ENCODE measurements at regions not wholly inside any gene's neighbourhood (a gene's known extent, or its start where the extent isn't known, plus 50 kb on each side); places are given as distances from the start of the nearest gene placed in this dataset.
"Not testable (repeated sequence)": the region's sequence is repeated elsewhere in the genome, so short reads cannot be mapped to it uniquely, and the experiment has no call there.

DNA sequence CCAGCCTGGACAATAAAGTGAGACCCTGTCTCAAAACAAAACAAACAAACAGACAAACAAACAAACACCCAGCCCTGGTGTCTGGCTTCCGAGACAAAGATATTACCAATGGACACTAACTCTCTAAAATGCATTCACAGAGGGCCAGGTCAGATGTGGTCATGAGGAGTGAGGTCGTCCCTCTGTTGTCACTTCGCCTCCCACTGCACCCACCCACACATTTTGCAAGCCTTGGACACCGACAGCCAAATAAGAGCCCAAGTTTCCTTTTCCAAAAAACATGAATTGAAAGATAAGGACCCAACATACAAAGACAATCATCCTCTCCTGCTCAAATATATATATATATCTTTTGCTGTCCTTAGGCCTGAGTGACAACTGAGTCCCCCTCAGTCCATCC lies 319.9 kb downstream of the TSN start:
- no peak for DNase-seq

DNA sequence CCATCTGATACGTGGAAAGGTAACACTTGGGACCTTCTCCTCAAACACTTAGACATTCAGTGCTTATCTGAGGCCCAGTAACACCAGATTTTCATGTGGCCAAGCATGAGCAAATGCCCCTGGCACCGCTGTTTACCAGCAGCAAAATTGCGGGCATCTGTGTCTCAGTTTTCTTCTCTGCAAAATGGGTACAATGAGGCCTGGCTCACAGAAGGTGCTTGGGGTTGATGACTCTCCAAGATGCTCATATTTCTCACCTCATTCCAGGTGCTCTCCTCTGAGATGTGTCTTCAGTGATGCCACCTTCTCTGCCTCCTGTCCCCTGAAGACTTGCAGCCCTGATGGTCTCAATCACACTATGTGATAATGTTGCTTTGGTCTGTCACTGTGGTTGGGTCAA lies 321.7 kb downstream of the TSN start:
- no peak for DNase-seq

DNA sequence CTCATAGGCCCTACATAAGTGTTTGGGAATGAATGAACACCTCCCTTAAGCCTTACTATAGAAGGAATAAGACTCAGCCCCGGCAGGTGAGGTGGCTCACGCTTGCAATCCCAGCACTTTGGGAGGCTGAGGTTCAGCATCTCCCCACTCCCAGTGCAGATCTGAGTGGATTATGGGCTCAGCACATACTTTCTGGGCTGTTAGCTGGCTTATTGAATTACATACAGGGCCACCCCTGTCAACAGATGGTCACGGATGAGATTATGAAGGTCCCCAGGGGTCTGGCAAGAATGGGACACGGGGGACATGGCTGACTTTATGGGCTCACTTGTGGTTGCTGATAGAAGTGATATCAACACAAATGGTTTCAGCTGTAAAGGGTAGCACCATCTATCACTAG lies 322.3 kb downstream of the TSN start:
- no peak for DNase-seq

DNA sequence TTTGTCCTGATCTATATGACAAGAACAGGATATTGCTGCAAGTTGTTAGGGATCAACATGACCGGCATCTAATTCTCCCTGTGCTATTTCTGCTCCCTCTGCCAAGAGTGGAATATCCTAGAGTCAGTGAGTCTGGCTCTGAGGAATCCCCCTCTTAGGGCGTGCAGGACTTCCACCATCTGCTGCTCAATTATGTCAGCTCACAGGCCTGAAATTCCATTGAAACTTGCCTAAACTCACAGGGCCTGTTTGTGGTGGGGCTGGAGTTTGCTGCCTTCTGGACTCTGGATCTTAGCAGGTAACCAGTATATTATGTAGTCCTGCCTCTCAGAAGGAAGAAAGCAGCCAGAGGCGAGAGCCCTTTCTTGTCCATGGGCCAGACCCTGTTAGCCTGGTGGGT lies 323.0 kb downstream of the TSN start:
- DNase-seq = no peak

DNA sequence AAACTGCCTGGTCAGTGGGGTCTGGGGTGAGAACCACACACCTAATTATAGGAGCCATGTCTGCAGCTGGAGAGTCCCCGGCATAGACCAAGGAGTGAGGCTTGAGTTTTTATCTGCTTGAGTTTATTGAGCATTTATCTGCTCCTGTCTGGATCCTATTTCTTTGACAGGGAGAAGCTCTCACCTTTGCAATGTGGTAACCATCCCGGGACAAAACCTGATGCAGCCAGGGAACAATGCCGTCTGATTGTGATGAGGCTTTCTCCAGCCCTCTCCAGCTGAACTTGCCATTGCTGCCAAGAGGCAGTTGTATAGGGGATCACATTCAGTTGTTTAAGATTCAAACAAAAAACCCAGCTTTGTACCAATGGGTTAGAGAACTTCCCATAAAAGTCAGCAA lies 324.4 kb downstream of the TSN start:
- DNase-seq = no peak

DNA sequence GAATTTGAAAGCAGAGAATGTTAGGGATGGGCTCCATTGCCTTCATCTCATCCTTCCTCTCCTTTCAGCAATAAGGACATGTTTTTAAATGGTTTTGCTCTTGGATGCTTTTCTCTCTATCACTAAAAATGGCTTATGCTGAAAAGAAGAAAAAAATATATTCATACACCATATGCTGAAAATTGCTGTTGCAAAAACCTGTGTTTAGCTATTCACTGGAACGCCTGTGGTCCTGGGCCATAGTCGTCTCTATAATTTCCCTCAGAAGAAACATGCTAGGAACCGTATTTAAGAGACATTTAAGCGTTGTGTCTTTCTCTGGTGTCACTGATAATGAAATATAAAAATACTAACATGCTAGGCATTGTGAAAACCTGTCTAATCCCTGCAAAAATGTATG lies 324.9 kb downstream of the TSN start:
- no peak for DNase-seq

DNA sequence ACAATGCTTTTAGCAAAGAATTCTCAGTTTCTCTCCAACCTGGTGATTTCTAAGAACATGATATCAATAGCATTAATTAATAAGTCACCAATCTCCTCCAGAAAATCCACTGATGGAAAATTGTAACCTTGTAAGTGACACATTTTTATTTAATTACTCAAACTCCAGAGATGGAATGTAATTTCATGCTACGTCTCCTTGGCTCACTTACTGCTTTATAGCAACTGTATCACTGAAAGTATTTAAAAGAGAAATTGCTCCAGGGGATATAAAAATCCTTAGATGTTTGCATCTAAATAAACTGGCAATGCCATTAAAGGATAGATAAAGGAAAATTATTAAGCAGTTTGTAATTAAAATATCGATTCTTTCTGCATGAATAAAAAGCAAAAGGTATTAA lies 325.4 kb downstream of the TSN start:
- no peak for DNase-seq

DNA sequence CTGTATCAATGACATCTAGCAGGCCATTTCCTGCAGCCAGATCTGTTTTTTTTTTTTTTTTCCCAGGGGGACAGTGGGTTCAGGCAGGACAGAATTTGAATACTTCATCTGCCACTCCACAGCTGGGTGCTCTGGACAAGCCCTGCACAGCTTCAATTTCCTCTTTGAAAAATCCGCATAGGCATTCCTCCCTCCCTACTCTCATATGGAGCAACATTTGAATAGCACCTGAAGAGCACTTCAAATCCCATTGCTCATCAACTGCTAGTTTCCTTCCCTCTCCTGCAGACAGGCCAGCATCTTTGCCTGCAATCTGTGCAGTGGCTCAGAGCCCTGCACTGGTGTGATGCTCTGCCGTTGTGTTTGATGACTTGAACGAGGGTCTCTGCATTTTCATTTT lies 326.3 kb downstream of the TSN start:
- peak; percentile 3 to 64 for DNase-seq

DNA sequence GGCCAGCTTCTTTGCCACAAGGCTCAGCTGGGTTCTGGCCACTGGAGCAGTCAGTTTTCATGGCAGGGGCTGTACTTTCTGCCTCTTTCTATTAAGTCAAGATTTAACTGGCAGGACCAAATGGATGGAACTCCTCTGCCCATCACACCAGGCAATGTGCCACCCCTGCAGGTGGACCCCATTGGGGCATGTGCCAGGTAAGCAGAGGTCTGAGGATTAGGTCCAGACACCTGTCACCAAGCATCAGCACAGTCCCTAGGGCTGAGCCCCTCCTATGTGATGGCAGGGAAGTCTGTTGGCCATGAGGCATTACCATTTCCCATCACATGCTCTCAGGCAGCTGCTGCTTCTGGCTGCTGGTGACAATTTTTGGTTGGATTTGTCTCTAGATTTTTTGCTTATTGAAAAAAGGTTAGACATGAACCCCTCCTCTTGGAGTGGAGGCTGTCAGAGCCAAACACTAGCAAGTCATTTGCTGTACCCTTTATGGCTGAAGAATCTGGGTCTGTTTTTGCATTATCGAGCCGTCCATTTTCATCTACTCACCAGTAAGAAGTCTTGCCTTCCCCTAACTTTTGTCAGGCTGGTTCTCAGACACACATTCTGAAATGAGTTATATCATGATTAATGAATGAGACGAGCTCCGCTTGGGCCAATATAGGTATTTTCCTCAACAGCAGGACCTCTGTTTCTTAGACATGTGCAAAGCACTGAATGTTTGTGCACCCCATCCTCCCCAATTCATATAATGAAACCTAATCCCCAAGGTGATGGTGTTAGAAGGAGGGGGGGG lies 328.0 kb downstream of the TSN start:
- no peak for DNase-seq

DNA sequence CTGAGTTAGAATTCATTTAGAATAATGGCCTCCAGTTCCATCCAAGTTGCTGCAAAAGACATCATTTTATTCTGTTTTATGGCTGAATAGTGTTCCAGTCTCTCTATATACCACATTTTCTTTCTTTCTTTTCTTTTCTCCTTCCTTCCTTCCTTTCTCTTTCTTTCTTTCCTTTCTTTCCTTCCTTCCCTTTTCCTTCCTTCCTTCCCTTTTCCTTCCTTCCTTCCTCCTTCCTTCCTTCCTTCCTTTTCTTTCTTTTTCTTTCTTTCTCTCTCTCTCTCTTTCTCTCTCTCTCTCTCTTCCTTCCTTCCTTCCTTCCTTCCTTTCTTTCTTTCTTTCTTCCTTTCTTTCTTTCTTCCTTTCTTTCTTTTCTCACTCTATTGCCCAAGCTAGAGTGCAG lies 330.2 kb downstream of the TSN start:
- DNase-seq = not testable (repeated sequence)

DNA sequence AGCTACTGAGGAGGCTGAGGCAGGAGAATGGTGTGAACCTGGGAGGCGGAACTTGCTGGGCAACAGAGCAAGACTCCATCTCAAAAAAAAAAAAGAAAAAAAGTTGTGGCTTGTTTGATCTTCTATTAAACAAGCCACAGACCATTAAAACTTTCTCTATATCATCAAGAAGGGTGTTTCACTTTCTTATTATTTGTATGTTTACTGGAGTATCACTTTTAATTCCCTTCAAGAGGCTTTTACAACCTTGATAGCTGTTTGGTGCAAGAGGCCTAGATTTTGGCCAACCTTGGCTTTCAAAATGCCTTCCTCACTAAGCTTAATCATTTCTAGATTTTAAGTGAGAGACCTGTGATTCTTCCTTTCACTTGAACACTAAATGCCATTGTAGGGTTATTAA lies 339.1 kb downstream of the TSN start:
- no peak for DNase-seq

DNA sequence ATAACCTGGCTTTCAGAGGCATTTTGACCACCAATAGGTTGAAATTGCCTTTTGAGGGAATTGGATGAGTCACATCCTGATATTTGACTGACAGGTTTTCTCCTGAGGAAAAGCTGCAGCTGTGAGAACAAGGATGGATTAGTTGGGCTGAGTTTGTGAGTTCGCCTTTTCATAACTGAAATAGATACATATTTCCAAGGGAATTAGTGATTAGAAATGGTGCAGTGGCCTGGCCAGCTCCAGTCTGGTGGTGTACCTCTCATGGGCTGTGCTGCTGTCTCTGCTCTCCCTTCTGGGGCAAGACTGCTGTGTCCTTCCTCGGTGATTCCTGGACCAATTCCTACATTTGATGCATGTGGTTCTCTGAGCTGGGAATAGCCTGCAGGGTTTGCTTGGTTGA lies 341.3 kb downstream of the TSN start:
- no peak for DNase-seq

DNA sequence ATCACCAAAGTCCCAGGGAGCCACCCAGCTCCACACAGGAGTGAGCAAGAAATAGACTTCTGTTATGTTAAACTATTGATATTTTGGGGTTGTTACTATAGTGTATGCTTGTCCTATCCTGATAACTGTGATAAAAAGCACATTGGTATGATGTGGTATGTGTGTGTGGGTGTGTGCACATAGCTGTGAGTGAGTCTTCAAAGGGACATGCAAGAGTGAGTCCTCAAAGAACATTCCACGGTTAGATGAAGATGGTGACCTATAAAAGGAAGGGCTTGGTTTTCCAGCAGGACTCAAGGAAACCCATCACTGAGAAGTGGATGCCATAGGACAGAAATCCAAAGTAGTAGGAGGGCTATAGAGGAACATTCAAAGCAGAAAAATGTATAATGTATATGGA lies 342.9 kb downstream of the TSN start:
- no peak for DNase-seq

DNA sequence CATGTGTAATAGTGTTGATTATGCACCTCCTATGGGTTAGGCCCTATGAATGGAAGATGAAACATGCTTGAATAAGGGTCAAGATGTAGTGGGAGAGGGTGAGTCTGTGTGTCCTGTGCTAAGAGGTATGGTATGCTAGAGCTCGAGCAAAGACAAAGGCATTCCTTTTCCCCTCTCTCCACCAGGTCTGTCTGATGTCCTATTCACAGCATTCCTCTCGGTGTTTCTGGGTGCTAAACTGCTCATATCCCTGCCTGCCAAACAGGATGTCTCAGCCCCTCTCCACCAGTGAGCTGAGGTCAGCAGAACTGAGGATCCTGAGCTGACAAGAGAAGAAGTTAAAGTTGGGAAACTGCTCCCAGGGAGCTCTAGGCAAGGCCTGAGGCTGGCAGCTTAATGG lies 344.9 kb downstream of the TSN start:
- DNase-seq = no peak

DNA sequence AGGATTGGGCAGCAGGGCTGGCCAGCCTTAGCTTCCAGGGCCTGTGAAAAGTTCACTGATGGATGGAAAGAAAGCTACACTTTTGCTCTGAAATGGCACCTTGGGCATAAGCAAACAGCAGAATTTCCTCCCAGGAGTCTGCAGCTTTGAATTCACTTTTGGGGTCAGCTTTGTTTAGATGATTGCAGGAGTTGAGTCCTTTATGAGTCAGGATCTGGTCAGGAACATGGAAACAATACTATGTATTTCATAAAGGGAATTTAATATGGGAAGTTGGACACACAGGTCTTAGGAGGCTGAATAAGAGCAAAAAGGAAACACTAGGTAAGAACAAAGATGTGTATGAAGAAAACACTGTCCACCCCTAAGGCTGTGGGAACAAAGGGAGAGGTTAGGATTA lies 345.3 kb downstream of the TSN start:
- DNase-seq = no peak

DNA sequence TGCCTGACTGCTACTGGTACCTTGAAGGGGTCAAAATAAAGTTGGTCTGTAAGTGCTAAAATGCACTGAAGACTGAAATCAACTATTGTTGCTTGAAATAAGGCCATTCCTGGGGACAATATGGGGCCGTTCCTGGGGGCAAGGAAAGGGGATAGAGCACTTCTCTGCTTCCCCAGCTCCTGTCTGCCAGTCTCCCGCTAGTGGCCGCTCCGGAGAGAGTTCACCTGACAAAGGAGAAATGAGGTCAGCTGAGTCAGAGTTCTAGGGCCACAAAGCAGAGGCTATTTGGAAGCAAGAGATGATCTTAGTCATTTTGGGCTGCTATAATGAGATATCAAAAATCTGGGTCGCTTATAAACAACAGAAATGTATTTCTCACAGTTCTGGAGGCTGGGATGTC lies 345.9 kb downstream of the TSN start:
- DNase-seq = no peak

DNA sequence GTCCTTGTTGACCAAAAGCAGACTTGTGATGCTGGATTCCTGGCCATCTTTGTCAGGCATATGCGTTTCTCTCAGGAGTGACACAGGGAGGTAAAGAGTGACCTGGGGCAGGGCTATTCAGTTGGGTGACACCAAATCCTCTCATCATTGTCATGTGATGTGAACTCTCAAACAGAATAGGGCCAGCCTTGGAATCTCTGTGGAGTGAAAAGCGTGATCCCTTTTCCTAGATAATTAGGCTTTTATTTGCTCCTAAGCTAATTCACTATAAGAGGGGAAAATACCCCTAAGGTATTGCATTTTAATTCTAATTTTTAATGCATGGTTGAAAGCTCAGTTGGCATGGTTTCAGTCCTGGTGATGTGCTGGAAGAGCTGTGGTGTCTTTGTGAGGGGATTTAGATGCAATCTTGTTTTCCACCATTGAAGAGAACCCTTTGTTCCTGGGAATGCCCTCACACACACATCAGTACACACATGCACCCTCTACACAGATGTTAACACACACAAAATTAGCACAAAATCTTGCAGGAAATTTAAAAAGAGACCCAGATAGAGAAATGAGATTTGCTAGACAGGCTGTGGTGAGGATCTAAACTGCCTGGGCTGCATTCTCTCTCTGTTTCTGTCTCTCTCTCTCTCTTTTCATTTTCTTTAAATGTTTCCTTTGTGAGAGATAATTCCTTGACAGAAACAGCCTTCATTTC lies 349.9 kb downstream of the TSN start:
- no peak for DNase-seq

DNA sequence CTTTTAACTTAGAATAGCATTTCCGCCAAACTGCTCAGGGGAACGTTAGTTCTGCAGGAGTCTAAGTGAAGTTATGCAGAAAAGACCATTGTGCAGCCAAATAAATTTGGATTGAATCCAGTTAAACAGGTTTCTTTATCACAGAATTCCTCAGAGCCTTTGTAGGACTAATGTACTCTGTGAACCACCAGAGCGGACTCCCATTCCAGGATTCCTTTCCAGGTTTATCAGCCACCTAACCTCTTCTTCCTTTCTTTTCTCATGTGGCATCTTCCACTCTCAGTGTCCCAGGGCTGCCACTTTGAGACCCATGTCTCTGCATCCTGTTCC lies 350.4 kb downstream of the TSN start:
- DNase-seq = no peak

DNA sequence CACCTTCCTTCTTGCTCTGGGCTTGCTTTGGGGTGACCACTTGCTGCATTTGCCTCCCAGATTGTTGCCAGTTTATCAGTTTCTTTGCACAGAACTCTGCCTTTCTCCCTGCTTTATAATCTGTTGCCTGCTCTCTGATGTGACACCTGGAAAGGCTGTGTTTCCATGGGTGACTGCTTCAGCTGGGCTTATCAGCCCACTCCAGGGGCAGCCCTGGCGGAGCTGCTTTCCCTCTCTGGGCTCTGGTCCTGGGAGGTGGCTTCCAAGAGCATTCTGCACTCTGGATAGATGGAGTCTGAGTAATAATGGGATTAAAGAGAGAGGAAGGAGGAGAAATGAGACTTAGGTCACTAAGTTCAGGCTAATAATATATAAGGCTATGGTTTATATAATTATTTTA lies 352.7 kb downstream of the TSN start:
- DNase-seq = no peak

DNA sequence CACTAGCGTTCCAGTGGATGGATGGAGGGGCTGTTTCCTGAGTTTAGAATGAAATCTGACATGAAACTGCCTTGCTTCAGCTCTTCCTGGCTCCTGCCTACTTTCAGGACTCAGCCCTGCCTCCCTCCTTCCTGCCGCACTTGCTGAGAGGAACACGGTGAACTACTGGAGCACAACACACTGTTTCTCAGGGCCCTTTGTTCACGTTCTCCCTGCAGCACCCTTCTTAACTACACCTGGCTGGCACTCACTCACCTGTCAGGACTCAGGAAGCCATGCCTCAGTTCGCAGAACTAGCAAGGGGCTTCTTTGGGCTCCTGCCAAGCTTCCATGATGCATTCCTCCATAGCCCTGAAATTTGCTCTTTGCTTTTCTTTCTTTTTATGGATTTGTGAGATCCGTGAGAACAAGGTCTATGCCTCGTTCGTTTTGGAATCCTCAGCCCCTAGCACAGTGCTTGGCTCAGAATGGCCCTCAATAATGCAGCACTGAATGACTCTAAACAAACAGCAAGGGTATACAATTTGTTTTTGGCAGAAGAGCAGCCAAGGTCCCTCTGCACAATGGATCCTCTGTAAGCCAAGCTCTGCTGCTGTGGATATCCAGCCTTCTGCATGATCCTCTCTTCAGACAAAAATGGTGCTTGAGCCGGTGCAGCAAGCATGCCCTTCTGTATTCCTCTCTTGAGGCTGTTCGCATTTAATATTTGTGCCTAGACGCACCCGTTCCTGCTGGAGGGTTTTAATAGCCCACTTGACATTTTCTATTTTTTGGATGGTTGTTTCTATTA lies 357.0 kb downstream of the TSN start:
- no peak for DNase-seq

DNA sequence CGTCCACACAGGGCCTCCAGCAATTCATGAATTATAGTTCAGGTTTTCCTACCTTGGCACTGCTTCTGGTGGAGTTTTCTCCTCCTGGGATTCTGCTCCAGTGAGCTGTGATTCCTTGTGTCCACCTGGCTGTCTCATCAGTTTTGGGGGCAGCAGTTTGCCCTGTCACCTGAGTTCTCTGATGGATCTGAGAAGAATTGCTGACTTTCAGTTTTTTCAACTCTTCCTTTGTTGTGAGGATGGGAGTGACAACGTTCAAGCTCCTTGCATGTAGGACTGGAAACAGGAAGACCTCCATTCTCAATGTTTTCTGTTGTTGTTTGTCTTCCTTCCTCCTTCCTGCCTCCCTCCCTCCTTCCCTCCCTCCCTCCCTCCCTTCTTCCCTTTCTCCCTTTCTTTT lies 359.0 kb downstream of the TSN start:
- no peak for DNase-seq

DNA sequence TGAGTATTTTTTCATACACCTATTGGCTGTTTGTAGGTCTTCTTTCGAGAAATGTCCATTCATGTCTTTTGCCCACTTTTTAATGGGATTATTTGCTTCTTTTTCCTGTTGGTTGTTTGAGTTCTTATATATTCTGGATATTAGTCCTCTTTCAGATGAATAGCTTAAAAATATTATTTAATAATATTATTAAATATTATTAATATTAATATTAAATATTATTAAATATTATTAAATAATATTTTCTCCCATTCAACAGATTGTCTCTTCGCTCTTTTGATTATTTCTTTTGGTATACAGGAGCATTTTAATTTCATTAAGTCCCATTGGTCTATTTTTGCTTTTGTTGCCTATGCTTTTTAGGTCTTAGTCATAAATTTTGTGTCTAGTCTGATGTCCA lies 361.9 kb downstream of the TSN start:
- DNase-seq = no peak

DNA sequence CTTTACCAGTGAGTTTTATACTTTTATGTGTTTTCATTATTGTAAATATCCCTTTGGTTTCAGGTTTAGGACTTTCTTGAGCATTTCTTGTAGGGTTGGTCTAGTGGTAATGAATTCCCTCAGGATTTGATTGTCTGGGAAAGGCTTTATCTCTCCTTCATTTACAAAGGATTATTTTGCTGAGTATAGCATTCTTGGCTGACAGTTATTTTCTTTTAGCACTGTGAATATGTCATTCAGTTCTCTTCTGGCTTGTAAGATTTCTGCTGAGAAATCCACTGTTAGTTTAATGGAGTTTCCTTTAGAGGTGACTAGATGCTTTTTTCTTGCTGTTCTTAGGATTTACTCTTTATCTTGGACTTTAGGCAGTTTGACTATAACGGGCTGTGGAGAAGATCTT lies 373.9 kb downstream of the TSN start:
- no peak for DNase-seq

DNA sequence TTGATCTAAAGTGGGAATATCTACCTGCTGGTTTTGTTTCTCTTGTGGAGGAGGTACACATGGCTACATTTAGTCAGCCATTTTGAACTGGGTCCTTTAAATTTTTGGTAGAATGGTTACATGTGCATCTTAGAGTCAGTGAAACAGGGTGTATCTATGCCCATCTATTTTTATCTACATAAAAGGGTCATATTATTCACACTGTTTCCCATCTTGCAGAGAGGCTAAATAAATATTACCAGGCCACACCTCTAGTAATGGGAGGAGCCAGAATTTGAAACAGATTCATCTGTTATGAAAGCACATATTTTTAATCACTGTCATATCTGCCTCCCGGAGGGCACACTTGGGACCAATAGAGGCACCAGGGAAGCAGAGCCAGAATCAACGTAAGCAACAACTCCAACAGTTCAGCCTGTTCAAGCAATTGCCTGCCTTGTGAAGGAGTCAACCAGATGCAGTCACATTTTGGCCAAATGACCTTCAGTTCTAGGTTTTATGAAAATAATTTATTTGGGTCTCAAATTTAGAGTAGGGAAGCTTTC lies 376.8 kb downstream of the TSN start:
- DNase-seq = no peak

Data from NCI-H187 (cell line).